ENCODE measurements at regions not wholly inside any gene's neighbourhood (a gene's known extent, or its start where the extent isn't known, plus 50 kb on each side); places are given as distances from the start of the nearest gene placed in this dataset.

- no peak for TF ChIP-seq CTCF (IDR thresholded peaks at IDR 0.05; ENCODE audit: extremely low read depth, missing control alignments)
- DNase-seq (ENCODE audit: low spot score), result no peak
Measured at GRCh38 chrX:36508042-36508441, 500.1 kb upstream of the FAM47C start.

GRCh38 chrX:36510736-36511135, 497.4 kb upstream of the FAM47C start:
- TF ChIP-seq CTCF (IDR thresholded peaks at IDR 0.05; ENCODE audit: extremely low read depth, missing control alignments), result no peak
- DNase-seq (ENCODE audit: low spot score), result no peak

- no peak for TF ChIP-seq CTCF (IDR thresholded peaks at IDR 0.05; ENCODE audit: extremely low read depth, missing control alignments)
- DNase-seq (ENCODE audit: low spot score), result no peak
Measured at GRCh38 chrX:36528661-36529060, 479.5 kb upstream of the FAM47C start.

GRCh38 chrX:36534900-36535299, 473.3 kb upstream of the FAM47C start:
- TF ChIP-seq CTCF (IDR thresholded peaks at IDR 0.05; ENCODE audit: extremely low read depth, missing control alignments), result no peak
- no peak for DNase-seq (ENCODE audit: low spot score)

- no peak for DNase-seq (ENCODE audit: low spot score)
- no peak for TF ChIP-seq CTCF (IDR thresholded peaks at IDR 0.05; ENCODE audit: extremely low read depth, missing control alignments)
Measured at GRCh38 chrX:36543499-36543898, 464.7 kb upstream of the FAM47C start.

GRCh38 chrX:36562986-36563385, 445.2 kb upstream of the FAM47C start:
- TF ChIP-seq CTCF (IDR thresholded peaks at IDR 0.05; ENCODE audit: extremely low read depth, missing control alignments), result no peak
- DNase-seq (ENCODE audit: low spot score), result no peak

- TF ChIP-seq CTCF (IDR thresholded peaks at IDR 0.05; ENCODE audit: extremely low read depth, missing control alignments), result no peak
- no peak for DNase-seq (ENCODE audit: low spot score)
Measured at GRCh38 chrX:36568946-36569345, 439.2 kb upstream of the FAM47C start.
